ENCODE measurements at regions not wholly inside any gene's neighbourhood (a gene's known extent, or its start where the extent isn't known, plus 50 kb on each side); places are given as distances from the start of the nearest gene placed in this dataset.

GRCh38 chr17:79538291-79538690 is 72.6 kb downstream of the RBFOX3 start:
- peaks cover 6% of the 10 kb centered on the region for H3K27me3 Mint-ChIP-seq (ENCODE audit: insufficient read depth, unreplicated experiment)

DNA sequence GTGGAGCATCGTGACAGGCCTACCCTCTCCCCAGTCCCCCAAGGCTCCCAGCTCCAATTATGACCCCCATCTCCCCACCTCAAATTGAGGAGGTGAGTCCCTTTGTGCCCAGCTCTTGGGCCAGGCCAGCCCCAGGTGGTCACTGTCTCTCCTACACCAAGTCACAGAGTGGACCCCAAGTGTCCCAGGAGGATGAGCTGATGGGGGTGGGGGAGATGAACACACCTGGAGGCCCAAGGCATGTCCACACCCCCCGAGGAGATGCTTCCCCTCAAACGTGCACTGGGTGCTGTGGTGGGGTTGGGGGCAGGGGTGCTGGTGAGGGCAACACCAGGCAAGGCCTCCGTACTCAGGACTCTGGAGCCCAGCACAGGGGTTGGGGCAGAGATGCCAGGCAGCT is 73.2 kb downstream of the RBFOX3 start:
- H3K27me3 ChIP-seq (replicated peaks; ENCODE audit: control insufficient read depth, insufficient read depth, low read length), result no peaks in the 10 kb centered on the region; the same call in 1 of the 2 replicates
- H3K36me3 ChIP-seq (ENCODE audit: control insufficient read depth, insufficient read depth, low read length), result no peaks in the 10 kb centered on the region
- peaks cover 6% of the 10 kb centered on the region for H3K27me3 Mint-ChIP-seq (ENCODE audit: insufficient read depth, unreplicated experiment)
- TF ChIP-seq, protein P1, sequence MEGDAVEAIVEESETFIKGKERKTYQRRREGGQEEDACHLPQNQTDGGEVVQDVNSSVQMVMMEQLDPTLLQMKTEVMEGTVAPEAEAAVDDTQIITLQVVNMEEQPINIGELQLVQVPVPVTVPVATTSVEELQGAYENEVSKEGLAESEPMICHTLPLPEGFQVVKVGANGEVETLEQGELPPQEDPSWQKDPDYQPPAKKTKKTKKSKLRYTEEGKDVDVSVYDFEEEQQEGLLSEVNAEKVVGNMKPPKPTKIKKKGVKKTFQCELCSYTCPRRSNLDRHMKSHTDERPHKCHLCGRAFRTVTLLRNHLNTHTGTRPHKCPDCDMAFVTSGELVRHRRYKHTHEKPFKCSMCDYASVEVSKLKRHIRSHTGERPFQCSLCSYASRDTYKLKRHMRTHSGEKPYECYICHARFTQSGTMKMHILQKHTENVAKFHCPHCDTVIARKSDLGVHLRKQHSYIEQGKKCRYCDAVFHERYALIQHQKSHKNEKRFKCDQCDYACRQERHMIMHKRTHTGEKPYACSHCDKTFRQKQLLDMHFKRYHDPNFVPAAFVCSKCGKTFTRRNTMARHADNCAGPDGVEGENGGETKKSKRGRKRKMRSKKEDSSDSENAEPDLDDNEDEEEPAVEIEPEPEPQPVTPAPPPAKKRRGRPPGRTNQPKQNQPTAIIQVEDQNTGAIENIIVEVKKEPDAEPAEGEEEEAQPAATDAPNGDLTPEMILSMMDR (IDR thresholded peaks at IDR 0.05; ENCODE audit: insufficient read depth in 1 of 2, low read depth in 1 of 2, low read length in 1 of 2, severe bottlenecking in 1 of 2, unreplicated experiment in 1 of 2), result no peak
- DNase-seq, result no peak
- intact Hi-C loops (cut with micrococcal nuclease; ENCODE audit: unreplicated experiment), result no loop called here
- CTCF ChIA-PET, result no interaction called here
- H3K4me1 ChIP-seq, result no peaks in the 10 kb centered on the region
- no peaks in the 10 kb centered on the region for H3K9me3 ChIP-seq
- H3K27ac Mint-ChIP-seq (ENCODE audit: unreplicated experiment), result no peak overlapping the region
- no peaks in the 10 kb centered on the region for H3K36me3 Mint-ChIP-seq (ENCODE audit: insufficient read depth, unreplicated experiment)
- no peak overlapping the region for H3K4me3 Mint-ChIP-seq (ENCODE audit: unreplicated experiment)
- H3K4me1 Mint-ChIP-seq (ENCODE audit: low read depth, unreplicated experiment), result no peaks in the 10 kb centered on the region
- no TSS peak for BruUV-seq (replicated peaks)
- POLR2A ChIA-PET, result no interaction called here
- no peaks in the 10 kb centered on the region for H3K9me3 Mint-ChIP-seq (ENCODE audit: unreplicated experiment)
- no peak overlapping the region for H3K4me3 ChIP-seq (ENCODE audit: low read depth, low read length)

More at GRCh38 chr17:79538291-79538690, 72.6 kb downstream of the RBFOX3 start:
- Histone ChIP-seq H3K9me3 (no peaks in the 10 kb centered on the region), H3K4me1 (no peaks in the 10 kb centered on the region), H3K4me3 (ENCODE audit: low read depth, low read length) (no peak overlapping the region), H3K36me3 (ENCODE audit: control insufficient read depth, insufficient read depth, low read length) (no peaks in the 10 kb centered on the region), H3K27me3 (replicated peaks; ENCODE audit: control insufficient read depth, insufficient read depth, low read length) (no peaks in the 10 kb centered on the region; the same call in 1 of the 2 replicates)
- no peak overlapping the region for H3K4me3 Mint-ChIP-seq (ENCODE audit: unreplicated experiment)
- no peaks in the 10 kb centered on the region for H3K4me1 Mint-ChIP-seq (ENCODE audit: low read depth, unreplicated experiment)
- no TSS peak for BruUV-seq (replicated peaks)
- TF ChIP-seq, protein P1 (IDR thresholded peaks at IDR 0.05; ENCODE audit: insufficient read depth in 1 of 2, low read depth in 1 of 2, low read length in 1 of 2, severe bottlenecking in 1 of 2, unreplicated experiment in 1 of 2), result no peak
- intact Hi-C loops (cut with micrococcal nuclease; ENCODE audit: unreplicated experiment), result no loop called here
- no peak for DNase-seq
- H3K27ac Mint-ChIP-seq (ENCODE audit: unreplicated experiment), result no peak overlapping the region
- ChIA-PET CTCF (no interaction called here), POLR2A (no interaction called here)
- H3K36me3 Mint-ChIP-seq (ENCODE audit: insufficient read depth, unreplicated experiment), result no peaks in the 10 kb centered on the region
- H3K9me3 Mint-ChIP-seq (ENCODE audit: unreplicated experiment), result no peaks in the 10 kb centered on the region

DNA sequence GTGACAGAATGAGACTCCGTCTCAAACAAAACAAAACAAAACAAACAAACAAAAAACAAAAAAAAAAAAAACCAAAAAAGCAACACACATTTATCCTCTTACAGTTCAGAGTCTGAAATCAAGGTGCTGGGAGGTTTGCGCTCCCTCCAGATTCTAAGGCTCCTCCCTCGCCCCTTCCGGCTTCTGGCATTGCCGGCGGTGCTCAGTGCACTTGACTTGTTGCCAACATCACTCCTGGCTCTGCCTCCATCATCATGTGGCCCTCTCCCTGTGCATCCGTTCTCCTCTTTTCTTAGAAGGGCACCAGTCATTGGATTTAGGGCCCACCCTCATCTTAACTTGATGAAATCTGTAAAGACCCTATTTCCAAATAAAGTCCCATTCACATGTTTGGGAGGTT is 73.8 kb downstream of the RBFOX3 start:
- CTCF ChIA-PET, result no interaction called here
- Mint-ChIP-seq H3K4me1 (ENCODE audit: low read depth, unreplicated experiment) (no peaks in the 10 kb centered on the region), H3K9me3 (ENCODE audit: unreplicated experiment) (no peaks in the 10 kb centered on the region), H3K27me3 (ENCODE audit: insufficient read depth, unreplicated experiment) (peaks cover 6% of the 10 kb centered on the region), H3K4me3 (ENCODE audit: unreplicated experiment) (no peak overlapping the region), H3K36me3 (ENCODE audit: insufficient read depth, unreplicated experiment) (no peaks in the 10 kb centered on the region), H3K27ac (ENCODE audit: unreplicated experiment) (no peak overlapping the region)
- no TSS peak for BruUV-seq (replicated peaks)
- H3K9me3 ChIP-seq, result no peaks in the 10 kb centered on the region
- no peaks in the 10 kb centered on the region; the same call in 1 of the 2 replicates for H3K27me3 ChIP-seq (replicated peaks; ENCODE audit: control insufficient read depth, insufficient read depth, low read length)
- TF ChIP-seq, protein P1 (IDR thresholded peaks at IDR 0.05; ENCODE audit: insufficient read depth in 1 of 2, low read depth in 1 of 2, low read length in 1 of 2, severe bottlenecking in 1 of 2, unreplicated experiment in 1 of 2), result no peak
- POLR2A ChIA-PET, result no interaction called here
- intact Hi-C loops (cut with micrococcal nuclease; ENCODE audit: unreplicated experiment), result no loop called here
- H3K4me3 ChIP-seq (ENCODE audit: low read depth, low read length), result no peak overlapping the region
- DNase-seq, result no peak
- H3K36me3 ChIP-seq (ENCODE audit: control insufficient read depth, insufficient read depth, low read length), result no peaks in the 10 kb centered on the region
- 0 out of 2 replicates have a peak, but pooled peaks cover under 1% of the 10 kb centered on the region for H3K4me1 ChIP-seq

All from Caco-2 (cell line).